ENCODE measurements at regions not wholly inside any gene's neighbourhood (a gene's known extent, or its start where the extent isn't known, plus 50 kb on each side); places are given as distances from the start of the nearest gene placed in this dataset.

- no peak for TF ChIP-seq CTCF (IDR thresholded peaks at IDR 0.05)
- no peak for TF ChIP-seq POLR2A (IDR thresholded peaks at IDR 0.05)
Observed at GRCh38 chr10:55065185-55065584, 264.2 kb upstream of the PCDH15 start.

Data from uterus (tissue), 2 donors.